SK-N-SH (cell line): ENCODE measurements at regions not wholly inside any gene's neighbourhood (a gene's known extent, or its start where the extent isn't known, plus 50 kb on each side); places are given as distances from the start of the nearest gene placed in this dataset.
A peak's percentile ranks its signal among the peaks of the same experiment; 100 is the strongest.
"Not testable (repeated sequence)": the region's sequence is repeated elsewhere in the genome, so short reads cannot be mapped to it uniquely, and the experiment has no call there.

ENCODE experiments used
- CTCF ChIA-PET: fragments of 300-600, 350-600 bp; formaldehyde crosslinking; extraction: SDS; loops from one replicate; lab custom pipeline; 2021; lab: Yijun Ruan, JAX
- POLR2A ChIA-PET: fragments of 350-600 bp; sonication (Branson Sonifier 250); formaldehyde crosslinking; extraction: SDS; loops from one replicate; lab custom pipeline; 2020; ENCODE audit warnings: antibody characterized with exemption, inconsistent platforms; lab: Yijun Ruan, JAX
- DNase-seq: peaks from one replicate; pipeline ENCODE4 v3.0.0; 2012
- H2AFZ ChIP-seq: fragments of 200-600 bp; sonication (generic); 2 replicates; pipeline ENCODE4 v1.8.1; 2016; ENCODE audit warnings: antibody characterized with exemption, mild to moderate bottlenecking, low read depth
- H3F3A ChIP-seq: fragments of 200-600 bp; sonication (generic); replicated peaks from 2 replicates; pipeline ENCODE3; 2016; ENCODE audit warnings: antibody characterized with exemption, mild to moderate bottlenecking; ENCODE audit not compliant: insufficient read depth
- H3K27ac ChIP-seq, 2 experiments: fragments of 200-500 bp in 1 of 2; fragments of 200-600 bp in 1 of 2; sonication (Bioruptor generic) in 1 of 2; sonication (generic), shearing (Covaris generic) in 1 of 2; 2 replicates each; pipeline versions ENCODE4 v1.5.1 to v1.6.1; 2014 to 2016; ENCODE audit warnings: low read depth in 2 of 2, inconsistent platforms in 1 of 2, low read length in 1 of 2, mild to moderate bottlenecking in 1 of 2, mixed read lengths in 1 of 2
- H3K27me3 ChIP-seq: fragments of 200-600 bp; sonication (generic), shearing (Covaris generic); 2 replicates; pipeline ENCODE4 v1.6.1; 2016; ENCODE audit warnings: mixed run types; ENCODE audit not compliant: insufficient read depth
- H3K36me3 ChIP-seq, 2 experiments: fragments of 200-500 bp in 1 of 2; fragments of 200-600 bp in 1 of 2; sonication (Bioruptor generic) in 1 of 2; sonication (generic) in 1 of 2; replicated peaks in 1 of 2; 2 replicates each; pipeline versions ENCODE3 to v1.5.1; 2014 to 2016; ENCODE audit warnings: low read length in 1 of 2, mild to moderate bottlenecking in 1 of 2; ENCODE audit not compliant: insufficient read depth in 2 of 2, control insufficient read depth in 1 of 2
- H3K4me1 ChIP-seq, 2 experiments: fragments of 200-500 bp in 1 of 2; fragments of 200-600 bp in 1 of 2; sonication (Bioruptor generic) in 1 of 2; sonication (generic), shearing (Covaris generic) in 1 of 2; 2 replicates each; pipeline versions ENCODE4 v1.5.1 to v1.6.1; 2014 to 2016; ENCODE audit warnings: low read depth in 1 of 2, low read length in 1 of 2, mixed run types in 1 of 2; ENCODE audit not compliant: insufficient read depth in 2 of 2, control insufficient read depth in 1 of 2
- H3K4me2 ChIP-seq: fragments of 200-600 bp; sonication (generic), shearing (Covaris generic); 2 replicates; pipeline ENCODE4 v1.6.1; 2017; ENCODE audit warnings: mixed run types
- H3K4me3 ChIP-seq, 2 experiments: fragments of 200-500 bp in 1 of 2; fragments of 200-600 bp in 1 of 2; sonication (Bioruptor generic) in 1 of 2; sonication (generic), shearing (Covaris generic) in 1 of 2; 2 replicates each; pipeline versions ENCODE4 v1.5.1 to v1.8.1; 2014 to 2016; ENCODE audit warnings: low read depth in 2 of 2, inconsistent platforms in 1 of 2, low read length in 1 of 2, mild to moderate bottlenecking in 1 of 2, mixed read lengths in 1 of 2, moderate library complexity in 1 of 2
- H3K79me2 ChIP-seq: fragments of 200-600 bp; sonication (generic); 2 replicates; pipeline ENCODE4 v1.8.1; 2017; ENCODE audit warnings: mild to moderate bottlenecking; ENCODE audit not compliant: insufficient read depth
- H3K9ac ChIP-seq: fragments of 200-600 bp; sonication (generic); 2 replicates; pipeline ENCODE4 v1.6.1; 2017; ENCODE audit warnings: mixed run types
- H3K9me2 ChIP-seq: fragments of 200-600 bp; sonication (generic); 2 replicates; pipeline ENCODE4 v1.6.1; 2017; ENCODE audit warnings: mixed run types
- H3K9me3 ChIP-seq: fragments of 200-600 bp; sonication (generic); 2 replicates; pipeline ENCODE4 v1.6.1; 2017; ENCODE audit warnings: mixed run types, mild to moderate bottlenecking, moderate library complexity
- H4K20me1 ChIP-seq: fragments of 200-600 bp; sonication (generic); 2 replicates; pipeline ENCODE4 v1.6.1; 2017; ENCODE audit warnings: mild to moderate bottlenecking, mixed run types; ENCODE audit not compliant: insufficient read depth
- EZH2phosphoT487 ChIP-seq: fragments of 200-600 bp; sonication (generic); IDR thresholded peaks from 2 replicates; pipeline ENCODE4 v1.6.1; 2017; ENCODE audit warnings: low read depth, mixed run types, mild to moderate bottlenecking, antibody characterized with exemption, moderate library complexity, borderline replicate concordance
- MEF2A ChIP-seq: IDR thresholded peaks from 2 replicates; pipeline ENCODE4 v1.4.0; 2012; ENCODE audit warnings: low read depth, borderline replicate concordance
- MXI1 ChIP-seq: IDR thresholded peaks from 2 replicates; pipeline ENCODE4 v1.6.1; 2012; ENCODE audit warnings: mild to moderate bottlenecking, low read depth, low read length, improper control_type of control experiment
- POLR2AphosphoS5 ChIP-seq: IDR thresholded peaks from 2 replicates; pipeline ENCODE4 v1.6.1; 2012; ENCODE audit warnings: low read depth, low read length
- RCOR1 ChIP-seq: fragments of 150-350 bp; IDR thresholded peaks from 2 replicates; pipeline ENCODE4 v1.6.1; 2017; ENCODE audit warnings: antibody characterized with exemption, low read length
- SMC3 ChIP-seq: IDR thresholded peaks from 2 replicates; pipeline ENCODE4 v1.6.1; 2012; ENCODE audit warnings: low read depth, low read length, improper control_type of control experiment
- WGBS: methylation state at CpG from one replicate; pipeline ENCODE4 v1.1.6; 2017; ENCODE audit warnings: low lambda C conversion rate; 5-methylcytosine and 5-hydroxymethylcytosine counted together
- TF ChIP-seq, protein P1 (sequence below): IDR thresholded peaks from 2 replicates; pipeline ENCODE4 v1.6.1; 2012; ENCODE audit warnings: mild to moderate bottlenecking, low read depth, low read length, moderate library complexity

DNA sequence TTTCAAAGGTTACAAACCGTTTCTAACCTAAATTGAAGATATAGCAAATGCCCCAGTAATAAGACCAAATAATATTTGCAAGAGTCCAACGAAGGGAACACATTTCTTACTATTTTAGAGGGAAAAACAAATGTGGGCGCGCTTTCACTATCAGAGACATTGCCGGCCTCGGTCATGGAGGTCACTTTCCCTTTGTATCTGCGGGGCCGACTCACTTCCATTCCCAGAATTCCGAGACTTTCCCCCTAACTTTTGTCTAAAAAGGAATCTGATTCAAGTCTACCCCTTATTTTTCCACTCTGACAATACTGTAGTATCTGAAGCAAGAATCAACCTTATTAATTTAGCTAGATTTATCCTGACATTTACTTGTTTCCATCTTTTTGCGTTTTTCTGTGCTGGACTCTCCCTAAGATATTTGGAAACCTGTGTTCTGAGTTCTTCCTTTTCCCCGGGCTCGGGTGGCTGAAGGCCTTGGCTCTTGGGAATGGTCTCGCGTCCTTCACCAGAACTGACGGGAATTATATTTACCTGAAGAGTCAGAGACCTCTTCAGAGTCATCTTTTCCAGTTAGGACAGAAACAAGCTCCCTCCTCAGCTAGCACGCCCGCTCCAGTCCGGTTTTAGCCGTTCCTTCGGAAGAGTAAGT is 71.8 kb upstream of the ZNF184 start (continued):
- TF ChIP-seq, protein P1, sequence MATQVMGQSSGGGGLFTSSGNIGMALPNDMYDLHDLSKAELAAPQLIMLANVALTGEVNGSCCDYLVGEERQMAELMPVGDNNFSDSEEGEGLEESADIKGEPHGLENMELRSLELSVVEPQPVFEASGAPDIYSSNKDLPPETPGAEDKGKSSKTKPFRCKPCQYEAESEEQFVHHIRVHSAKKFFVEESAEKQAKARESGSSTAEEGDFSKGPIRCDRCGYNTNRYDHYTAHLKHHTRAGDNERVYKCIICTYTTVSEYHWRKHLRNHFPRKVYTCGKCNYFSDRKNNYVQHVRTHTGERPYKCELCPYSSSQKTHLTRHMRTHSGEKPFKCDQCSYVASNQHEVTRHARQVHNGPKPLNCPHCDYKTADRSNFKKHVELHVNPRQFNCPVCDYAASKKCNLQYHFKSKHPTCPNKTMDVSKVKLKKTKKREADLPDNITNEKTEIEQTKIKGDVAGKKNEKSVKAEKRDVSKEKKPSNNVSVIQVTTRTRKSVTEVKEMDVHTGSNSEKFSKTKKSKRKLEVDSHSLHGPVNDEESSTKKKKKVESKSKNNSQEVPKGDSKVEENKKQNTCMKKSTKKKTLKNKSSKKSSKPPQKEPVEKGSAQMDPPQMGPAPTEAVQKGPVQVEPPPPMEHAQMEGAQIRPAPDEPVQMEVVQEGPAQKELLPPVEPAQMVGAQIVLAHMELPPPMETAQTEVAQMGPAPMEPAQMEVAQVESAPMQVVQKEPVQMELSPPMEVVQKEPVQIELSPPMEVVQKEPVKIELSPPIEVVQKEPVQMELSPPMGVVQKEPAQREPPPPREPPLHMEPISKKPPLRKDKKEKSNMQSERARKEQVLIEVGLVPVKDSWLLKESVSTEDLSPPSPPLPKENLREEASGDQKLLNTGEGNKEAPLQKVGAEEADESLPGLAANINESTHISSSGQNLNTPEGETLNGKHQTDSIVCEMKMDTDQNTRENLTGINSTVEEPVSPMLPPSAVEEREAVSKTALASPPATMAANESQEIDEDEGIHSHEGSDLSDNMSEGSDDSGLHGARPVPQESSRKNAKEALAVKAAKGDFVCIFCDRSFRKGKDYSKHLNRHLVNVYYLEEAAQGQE: no peak
- TF ChIP-seq SMC3: no peak

DNA sequence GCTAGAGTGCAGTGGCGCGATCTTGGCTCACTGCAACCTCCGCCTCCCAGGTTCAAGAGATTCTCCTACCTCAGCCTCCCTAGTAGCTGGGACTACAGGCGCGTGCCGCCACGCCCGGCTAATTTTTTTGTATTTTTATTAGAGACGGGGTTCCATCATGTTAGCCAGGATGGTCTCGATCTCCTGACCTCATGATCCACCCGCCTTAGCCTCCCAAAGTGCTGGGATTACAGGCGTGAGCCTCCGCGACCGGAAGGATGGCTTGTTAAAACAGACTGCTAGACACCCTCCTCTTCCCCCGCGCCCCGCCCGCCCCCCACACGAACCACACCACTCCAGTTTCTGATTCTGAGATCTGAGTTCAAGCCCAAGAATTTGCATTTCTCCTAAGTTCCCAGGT is 71.2 kb upstream of the ZNF184 start:
- CTCF ChIA-PET, H4K20me1 ChIP-seq, H3K4me1 ChIP-seq, H2AFZ ChIP-seq, H3K27ac ChIP-seq, H3K79me2 ChIP-seq, H3K9ac ChIP-seq, DNase-seq, H3K9me3 ChIP-seq, H3K9me2 ChIP-seq, POLR2A ChIA-PET, H3F3A ChIP-seq, H3K36me3 ChIP-seq: not testable (repeated sequence)
- Histone ChIP-seq H3K4me3 (peak overlapping the region; percentile 42 to 44; a peak in 2 of 4 replicates), H3K4me2 (peak overlapping the region; percentile 53; the same call in 1 of the 2 replicates), H3K27me3 (peaks cover 62% of the 10 kb centered on the region)
- 19% methylated on average over 19 of the region's 20 CpGs for WGBS

DNA sequence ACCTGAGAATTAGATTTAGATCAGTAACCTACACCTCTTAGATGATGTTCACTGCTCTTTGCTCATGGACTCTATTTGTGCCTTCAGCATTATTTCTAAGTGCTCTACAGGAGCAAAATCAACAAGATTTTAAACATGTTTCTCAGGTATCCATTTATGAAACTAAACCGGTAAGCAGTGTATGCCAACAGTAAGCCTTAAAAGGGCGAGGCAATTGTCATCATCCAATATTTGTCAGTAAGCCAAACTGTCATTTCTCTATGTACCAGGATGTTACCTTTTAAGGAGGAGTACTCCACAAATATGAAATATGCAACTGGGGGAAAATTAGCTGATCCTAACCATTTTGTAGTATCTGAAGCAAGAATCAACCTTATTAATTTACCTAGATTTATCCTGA is 69.6 kb upstream of the ZNF184 start:
- Histone ChIP-seq H3F3A (no peaks in the 10 kb centered on the region), H3K36me3 (no peaks in the 10 kb centered on the region), H3K9me3 (no peaks in the 10 kb centered on the region), H3K4me1 (no peaks in the 10 kb centered on the region; a peak in 1 of 4 replicates), H3K4me3 (no peak overlapping the region), H3K79me2 (no peaks in the 10 kb centered on the region), H3K27me3 (peaks cover 62% of the 10 kb centered on the region), H3K9me2 (no peaks in the 10 kb centered on the region), H3K9ac (no peak overlapping the region), H3K27ac (no peak overlapping the region), H4K20me1 (no peaks in the 10 kb centered on the region), H3K4me2 (no peak overlapping the region), H2AFZ (no peak overlapping the region)
- WGBS: 25% methylated on average over 2 of the region's 2 CpGs
- TF ChIP-seq RCOR1 (no peak), MXI1 (no peak), MEF2A (no peak), POLR2AphosphoS5 (no peak), EZH2phosphoT487 (no peak)
- ChIA-PET CTCF (no interaction called here), POLR2A (no interaction called here)
- DNase-seq: no peak
